ENCODE measurements at regions not wholly inside any gene's neighbourhood (a gene's known extent, or its start where the extent isn't known, plus 50 kb on each side); places are given as distances from the start of the nearest gene placed in this dataset.

DNA sequence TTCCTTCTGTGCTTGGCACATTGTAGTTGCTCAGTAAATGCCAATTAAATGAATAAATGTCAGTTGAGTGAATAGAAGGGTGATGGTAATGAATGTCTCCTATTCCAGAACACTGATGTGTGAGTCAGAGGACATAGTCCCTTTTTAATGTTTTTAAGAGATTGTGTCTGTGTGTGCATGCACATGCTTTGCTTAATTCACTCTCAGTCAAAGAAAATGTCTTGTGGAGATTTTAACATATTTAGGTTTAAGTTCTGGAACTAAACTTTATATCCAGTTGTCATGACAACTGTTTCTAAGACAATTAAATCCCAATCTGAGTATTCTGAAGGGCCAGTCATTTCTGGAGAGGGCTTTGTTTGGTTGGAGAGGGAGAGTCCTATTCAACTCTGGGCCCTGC lies 255.3 kb upstream of the CDH11 start:
- no peak for TF ChIP-seq ARNT (IDR thresholded peaks at IDR 0.05)
- no peak for TF ChIP-seq SUZ12 (IDR thresholded peaks at IDR 0.05)
- TF ChIP-seq FOXM1 (IDR thresholded peaks at IDR 0.05; ENCODE audit: borderline replicate concordance): no peak
- no peak for TF ChIP-seq FOXA1 (IDR thresholded peaks at IDR 0.05)
- TF ChIP-seq ELF4 (IDR thresholded peaks at IDR 0.05): no peak
- no peak for TF ChIP-seq TARDBP (IDR thresholded peaks at IDR 0.05)
- TF ChIP-seq ZNF384 (IDR thresholded peaks at IDR 0.05): no peak
- no peak for TF ChIP-seq SP1 (IDR thresholded peaks at IDR 0.05)
- no peak for TF ChIP-seq CTBP1 (IDR thresholded peaks at IDR 0.05; ENCODE audit: borderline replicate concordance)
- no peak for TF ChIP-seq LEF1 (IDR thresholded peaks at IDR 0.05; ENCODE audit: borderline replicate concordance)
- TF ChIP-seq BHLHE40 (IDR thresholded peaks at IDR 0.05; ENCODE audit: borderline replicate concordance): no peak
- no peak for TF ChIP-seq NFRKB (IDR thresholded peaks at IDR 0.05)
- no peak for TF ChIP-seq FOXK2 (IDR thresholded peaks at IDR 0.05)
- no peak for TF ChIP-seq HDGF (IDR thresholded peaks at IDR 0.05; ENCODE audit: borderline replicate concordance)

Measured in HEK293T (cell line).